LNCAP (cell line): ENCODE measurements at regions not wholly inside any gene's neighbourhood (a gene's known extent, or its start where the extent isn't known, plus 50 kb on each side); places are given as distances from the start of the nearest gene placed in this dataset.
A peak's percentile ranks its signal among the peaks of the same experiment; 100 is the strongest.

Experiments
- CTCF ChIP-seq: fragments of 450-650 bp; IDR thresholded peaks from 2 replicates; pipeline ENCODE4 v1.5.1; 2017; ENCODE audit warnings: mild to moderate bottlenecking

DNA sequence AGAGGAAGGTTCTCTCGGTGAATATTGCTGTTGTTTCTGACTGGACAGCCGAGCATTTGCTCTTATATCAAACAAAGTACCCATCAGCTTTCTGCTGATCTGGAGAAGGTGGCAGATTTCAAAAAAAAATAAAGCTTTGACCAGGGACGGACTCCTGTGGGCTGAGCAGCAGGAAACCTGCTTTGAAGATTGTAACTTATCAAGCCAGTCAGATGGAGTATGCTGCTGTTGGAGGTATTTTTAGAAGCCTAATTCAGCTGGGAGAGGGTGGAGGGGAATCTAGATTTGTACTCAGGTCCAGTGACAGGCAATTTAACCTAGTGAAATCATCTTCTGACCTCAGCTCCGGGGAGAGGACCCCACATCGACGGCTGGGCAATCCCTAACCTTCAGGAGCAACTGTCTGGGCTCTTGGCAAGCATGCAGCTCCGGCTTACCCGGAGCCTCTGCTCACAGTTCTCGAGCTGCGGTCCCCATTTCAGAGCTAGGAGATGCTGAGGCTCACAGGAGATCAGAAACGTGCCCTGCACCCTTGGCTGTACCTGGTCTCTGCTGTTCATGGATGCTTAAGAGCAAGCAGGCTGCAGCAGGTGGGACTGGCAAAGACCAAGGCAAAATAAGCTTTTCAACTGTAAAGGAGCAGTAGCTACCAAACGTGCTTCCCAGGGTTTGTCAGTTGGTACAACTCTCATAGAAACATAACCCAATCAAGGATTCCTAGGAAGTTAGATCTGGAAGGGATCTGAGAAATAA lies 89.3 kb upstream of the ST8SIA2 start:
- TF ChIP-seq CTCF = no peak

DNA sequence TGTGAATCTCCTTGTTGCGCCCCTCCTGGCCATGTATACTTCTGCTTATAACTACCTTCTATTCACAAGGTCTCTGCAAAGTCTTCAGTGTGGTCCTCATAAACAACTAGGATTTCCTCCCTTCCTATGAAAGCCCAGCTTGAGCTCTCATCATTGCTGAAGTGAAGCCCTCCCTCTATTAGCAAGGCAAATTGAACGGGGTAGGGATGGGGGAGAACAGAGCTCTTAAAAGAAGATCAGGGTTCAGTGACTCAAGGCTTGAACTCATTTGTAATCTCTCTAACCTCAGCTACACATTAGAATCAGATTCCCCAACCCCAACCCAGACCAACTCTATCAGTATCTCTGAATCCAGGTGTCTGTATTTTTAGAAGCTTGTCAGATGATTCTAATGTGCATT lies 88.3 kb upstream of the ST8SIA2 start:
- TF ChIP-seq CTCF = no peak

DNA sequence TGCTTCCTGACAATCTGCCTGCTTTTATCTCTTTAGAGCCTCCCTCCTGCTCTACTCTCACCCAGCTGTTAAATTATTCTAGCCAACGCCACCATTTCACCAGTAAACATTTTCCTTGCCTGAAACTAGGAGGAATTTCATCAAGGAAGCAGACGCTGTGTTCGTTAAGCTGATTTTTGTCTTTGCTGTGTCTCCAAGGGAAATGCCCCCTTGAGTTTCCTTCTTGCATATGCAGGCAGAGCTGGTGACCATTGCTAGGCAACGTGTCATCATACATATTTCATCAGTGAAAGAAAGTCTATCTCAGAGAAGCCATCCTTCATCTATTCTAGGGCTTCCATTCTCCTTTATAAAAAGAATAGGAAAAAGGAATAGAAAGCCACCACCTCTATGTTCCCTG lies 87.0 kb upstream of the ST8SIA2 start:
- TF ChIP-seq CTCF = peak; percentile 21; the same call in 1 of the 2 replicates

DNA sequence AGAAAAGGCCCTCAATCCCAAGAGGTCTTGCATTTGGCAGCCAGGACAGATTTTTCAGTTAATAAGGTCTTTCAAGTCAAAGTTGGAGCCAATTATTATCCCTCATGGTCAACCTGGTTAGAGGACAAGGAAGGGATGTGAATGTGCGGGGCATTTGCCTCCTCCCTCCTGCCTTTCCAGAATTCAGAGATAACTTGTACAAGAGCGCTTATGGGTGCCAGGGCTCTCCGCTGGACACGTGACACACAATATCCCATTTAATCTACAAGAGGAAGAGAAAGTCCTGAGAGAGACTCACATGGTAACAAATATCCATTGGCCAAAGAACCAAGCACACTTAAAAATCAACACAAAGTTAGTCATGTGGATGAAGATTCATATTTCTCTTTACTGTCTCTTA lies 78.5 kb upstream of the ST8SIA2 start:
- TF ChIP-seq CTCF = no peak

GRCh38 chr15:92315595-92316211 lies 78.0 kb upstream of the ST8SIA2 start:
- TF ChIP-seq CTCF = no peak

GRCh38 chr15:92316586-92317295 lies 76.9 kb upstream of the ST8SIA2 start:
- no peak for TF ChIP-seq CTCF

- TF ChIP-seq CTCF = no peak
Observed at GRCh38 chr15:92320012-92320699, 73.5 kb upstream of the ST8SIA2 start.
